ENCODE measurements at regions not wholly inside any gene's neighbourhood (a gene's known extent, or its start where the extent isn't known, plus 50 kb on each side); places are given as distances from the start of the nearest gene placed in this dataset.

- TF ChIP-seq CTCF (IDR thresholded peaks at IDR 0.05; ENCODE audit: low read length, missing control alignments) = no peak
- no peak overlapping the region for H3K4me3 ChIP-seq (replicated peaks; ENCODE audit: low read depth, low read length)
- no peak for DNase-seq (ENCODE audit: low read depth)
Measured at GRCh38 chr14:82757776-82758175, 1224.1 kb upstream of the SEL1L start.

GRCh38 chr14:82759656-82760055 is 1226.0 kb upstream of the SEL1L start:
- TF ChIP-seq CTCF (IDR thresholded peaks at IDR 0.05; ENCODE audit: low read length, missing control alignments) = no peak

GRCh38 chr14:82766123-82766522 is 1232.5 kb upstream of the SEL1L start:
- no peak overlapping the region for H3K4me3 ChIP-seq (replicated peaks; ENCODE audit: low read depth, low read length)
- no peak for TF ChIP-seq CTCF (IDR thresholded peaks at IDR 0.05; ENCODE audit: low read length, missing control alignments)
- DNase-seq (ENCODE audit: low read depth) = no peak

More at GRCh38 chr14:82759656-82760055, 1226.0 kb upstream of the SEL1L start:
- no peak for DNase-seq (ENCODE audit: low read depth)
- no peak overlapping the region for H3K4me3 ChIP-seq (replicated peaks; ENCODE audit: low read depth, low read length)

GRCh38 chr14:82766996-82767395 is 1233.3 kb upstream of the SEL1L start:
- no peak for DNase-seq (ENCODE audit: low read depth)
- no peak for TF ChIP-seq CTCF (IDR thresholded peaks at IDR 0.05; ENCODE audit: low read length, missing control alignments)
- no peak overlapping the region for H3K4me3 ChIP-seq (replicated peaks; ENCODE audit: low read depth, low read length)

- no peak for TF ChIP-seq CTCF (IDR thresholded peaks at IDR 0.05; ENCODE audit: low read length, missing control alignments)
- no peak for DNase-seq (ENCODE audit: low read depth)
- H3K4me3 ChIP-seq (replicated peaks; ENCODE audit: low read depth, low read length) = no peak overlapping the region
Measured at GRCh38 chr14:82776958-82777357, 1243.3 kb upstream of the SEL1L start.

GRCh38 chr14:82778008-82778590 is 1244.4 kb upstream of the SEL1L start:
- TF ChIP-seq CTCF (IDR thresholded peaks at IDR 0.05; ENCODE audit: low read length, missing control alignments) = no peak
- DNase-seq (ENCODE audit: low read depth) = no peak
- H3K4me3 ChIP-seq (replicated peaks; ENCODE audit: low read depth, low read length) = no peak overlapping the region

GRCh38 chr14:82778601-82779000 is 1244.9 kb upstream of the SEL1L start:
- H3K4me3 ChIP-seq (replicated peaks; ENCODE audit: low read depth, low read length) = no peak overlapping the region
- DNase-seq (ENCODE audit: low read depth) = no peak
- TF ChIP-seq CTCF (IDR thresholded peaks at IDR 0.05; ENCODE audit: low read length, missing control alignments) = no peak

Data from fibroblast of pulmonary artery (primary cell).